ENCODE measurements at regions not wholly inside any gene's neighbourhood (a gene's known extent, or its start where the extent isn't known, plus 50 kb on each side); places are given as distances from the start of the nearest gene placed in this dataset.

DNA sequence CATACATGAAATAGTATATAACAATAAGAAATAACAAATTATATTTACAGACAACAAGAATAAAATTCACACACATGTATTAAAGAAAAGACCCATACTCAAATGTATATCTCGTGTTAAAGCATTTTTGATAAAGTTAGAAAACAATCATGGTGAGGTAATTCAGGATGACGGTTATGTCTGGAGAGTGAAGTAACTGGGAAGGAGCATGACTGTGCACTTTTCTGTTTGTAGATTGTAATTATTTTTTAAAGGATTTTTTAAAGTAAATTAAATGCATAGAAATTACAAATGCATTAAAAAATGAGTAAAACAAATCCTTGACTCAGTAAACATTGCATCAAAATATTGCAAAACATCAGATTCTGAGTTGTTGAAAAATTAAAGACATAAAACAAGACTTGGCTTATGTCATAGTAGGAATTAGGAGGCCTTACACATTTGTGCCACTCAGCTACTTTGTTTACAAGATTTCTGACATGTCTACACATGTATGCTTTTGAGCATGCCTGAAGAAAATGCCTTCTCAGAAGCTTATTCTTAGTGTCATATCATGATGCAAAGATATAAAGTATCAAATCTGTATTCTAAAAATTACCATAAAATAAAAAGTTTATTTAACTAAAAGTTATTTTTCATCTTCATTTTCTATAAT is 1325.1 kb downstream of the SLC16A7 start:
- no peak overlapping the region for H3K27ac ChIP-seq
- no peak overlapping the region for H3K4me3 ChIP-seq
- no peaks in the 10 kb centered on the region for H3K4me1 ChIP-seq
- TF ChIP-seq, protein P1, sequence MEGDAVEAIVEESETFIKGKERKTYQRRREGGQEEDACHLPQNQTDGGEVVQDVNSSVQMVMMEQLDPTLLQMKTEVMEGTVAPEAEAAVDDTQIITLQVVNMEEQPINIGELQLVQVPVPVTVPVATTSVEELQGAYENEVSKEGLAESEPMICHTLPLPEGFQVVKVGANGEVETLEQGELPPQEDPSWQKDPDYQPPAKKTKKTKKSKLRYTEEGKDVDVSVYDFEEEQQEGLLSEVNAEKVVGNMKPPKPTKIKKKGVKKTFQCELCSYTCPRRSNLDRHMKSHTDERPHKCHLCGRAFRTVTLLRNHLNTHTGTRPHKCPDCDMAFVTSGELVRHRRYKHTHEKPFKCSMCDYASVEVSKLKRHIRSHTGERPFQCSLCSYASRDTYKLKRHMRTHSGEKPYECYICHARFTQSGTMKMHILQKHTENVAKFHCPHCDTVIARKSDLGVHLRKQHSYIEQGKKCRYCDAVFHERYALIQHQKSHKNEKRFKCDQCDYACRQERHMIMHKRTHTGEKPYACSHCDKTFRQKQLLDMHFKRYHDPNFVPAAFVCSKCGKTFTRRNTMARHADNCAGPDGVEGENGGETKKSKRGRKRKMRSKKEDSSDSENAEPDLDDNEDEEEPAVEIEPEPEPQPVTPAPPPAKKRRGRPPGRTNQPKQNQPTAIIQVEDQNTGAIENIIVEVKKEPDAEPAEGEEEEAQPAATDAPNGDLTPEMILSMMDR (IDR thresholded peaks at IDR 0.05), result no peak
- TF ChIP-seq EP300 (IDR thresholded peaks at IDR 0.05) (no peak), POLR2A (IDR thresholded peaks at IDR 0.05) (no peak)
- H3K27me3 ChIP-seq, result no peaks in the 10 kb centered on the region
- no peak for DNase-seq (ENCODE audit: low spot score in 2 of 2)
- H3K9me3 ChIP-seq, result no peaks in the 10 kb centered on the region
- H3K36me3 ChIP-seq, result no peaks in the 10 kb centered on the region
- WGBS, 2 donors, result 70 to 79% methylated on average over 2 of the region's 2 CpGs

DNA sequence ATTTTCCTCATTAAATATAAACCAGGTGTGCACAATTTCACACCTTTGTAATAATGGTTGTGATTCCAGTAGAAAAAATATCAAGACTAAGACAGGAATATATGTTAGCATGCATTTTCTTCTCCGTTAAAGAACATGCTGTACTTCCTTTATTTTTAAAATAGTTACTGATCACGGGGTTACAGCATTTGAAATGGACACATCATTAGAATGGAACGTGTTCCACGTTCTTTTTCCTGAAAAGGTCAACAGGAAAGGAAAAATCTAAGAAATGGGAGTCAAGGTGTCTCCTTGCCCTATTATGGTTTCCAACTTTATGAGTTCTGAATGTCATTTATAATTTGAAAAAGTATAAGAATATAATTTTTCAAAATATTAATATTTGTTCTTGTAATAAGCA is 1325.7 kb downstream of the SLC16A7 start:
- TF ChIP-seq EP300 (IDR thresholded peaks at IDR 0.05), result no peak
- H3K36me3 ChIP-seq, result no peaks in the 10 kb centered on the region
- no peaks in the 10 kb centered on the region for H3K27me3 ChIP-seq
- no peaks in the 10 kb centered on the region for H3K4me1 ChIP-seq
- no peaks in the 10 kb centered on the region for H3K9me3 ChIP-seq
- H3K27ac ChIP-seq, result no peak overlapping the region
- H3K4me3 ChIP-seq, result no peak overlapping the region
- WGBS, 2 donors, result 63 to 74% methylated on average over 4 of the region's 4 CpGs
- DNase-seq (ENCODE audit: low spot score in 2 of 2), result no peak

DNA sequence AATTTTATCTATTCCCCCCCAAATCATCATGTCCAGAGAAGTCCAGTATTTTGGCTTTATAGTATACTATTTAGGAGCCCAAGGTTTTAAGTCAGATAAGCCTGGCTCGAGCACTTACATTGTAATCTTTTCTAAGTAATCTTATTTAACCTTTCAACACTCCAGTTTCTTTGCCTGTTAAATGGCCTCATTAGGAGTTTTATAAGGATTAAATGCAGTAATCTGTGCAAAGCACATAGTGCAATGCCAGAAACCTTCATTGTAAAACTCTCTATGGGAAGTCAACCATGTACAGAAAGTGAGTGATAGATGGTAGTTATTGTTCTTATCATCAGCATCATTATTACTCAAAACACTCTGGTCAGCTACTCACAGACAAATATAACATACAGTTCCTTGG is 1330.4 kb downstream of the SLC16A7 start:
- Histone ChIP-seq H3K4me1 (no peaks in the 10 kb centered on the region), H3K27me3 (no peaks in the 10 kb centered on the region), H3K27ac (no peak overlapping the region), H3K9me3 (no peaks in the 10 kb centered on the region), H3K36me3 (no peaks in the 10 kb centered on the region), H3K4me3 (no peak overlapping the region)
- DNase-seq (ENCODE audit: low spot score in 2 of 2), result no peak
- WGBS, 2 donors, result 31 to 41% methylated on average over 1 of the region's 1 CpG
- TF ChIP-seq POLR2A (IDR thresholded peaks at IDR 0.05) (no peak), EP300 (IDR thresholded peaks at IDR 0.05) (no peak)
- TF ChIP-seq, protein P1 (IDR thresholded peaks at IDR 0.05), result no peak

DNA sequence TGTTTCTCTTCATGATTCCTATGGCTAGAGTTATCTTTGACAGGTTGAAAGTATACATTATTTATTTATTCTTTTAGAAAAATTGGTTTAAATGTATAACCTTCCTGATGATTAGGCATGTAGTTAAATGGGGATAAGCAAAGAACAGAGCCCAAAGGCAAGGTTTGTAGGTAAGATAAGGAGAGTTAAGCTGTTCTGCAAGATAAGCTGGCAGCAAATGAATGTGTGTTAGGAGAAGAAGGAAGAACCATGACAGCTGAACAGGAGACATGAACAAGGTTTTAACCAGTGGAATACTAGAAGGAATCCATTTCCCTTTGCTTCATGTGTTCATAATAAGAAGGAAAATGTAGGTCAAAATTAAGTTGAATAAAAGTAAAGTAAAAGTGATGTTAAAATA is 1330.1 kb upstream of the USP15 start:
- no peak for DNase-seq (ENCODE audit: low spot score in 2 of 2)
- no peak overlapping the region for H3K4me3 ChIP-seq
- H3K4me1 ChIP-seq, result no peaks in the 10 kb centered on the region
- no peak overlapping the region for H3K27ac ChIP-seq
- H3K27me3 ChIP-seq, result no peaks in the 10 kb centered on the region
- no peak for TF ChIP-seq EP300 (IDR thresholded peaks at IDR 0.05)
- TF ChIP-seq, protein P1 (IDR thresholded peaks at IDR 0.05), result no peak
- TF ChIP-seq POLR2A (IDR thresholded peaks at IDR 0.05), result no peak
- H3K9me3 ChIP-seq, result peaks cover 0 to 29% (median 4%) of the 10 kb centered on the region in 4 donors
- H3K36me3 ChIP-seq, result no peaks in the 10 kb centered on the region

DNA sequence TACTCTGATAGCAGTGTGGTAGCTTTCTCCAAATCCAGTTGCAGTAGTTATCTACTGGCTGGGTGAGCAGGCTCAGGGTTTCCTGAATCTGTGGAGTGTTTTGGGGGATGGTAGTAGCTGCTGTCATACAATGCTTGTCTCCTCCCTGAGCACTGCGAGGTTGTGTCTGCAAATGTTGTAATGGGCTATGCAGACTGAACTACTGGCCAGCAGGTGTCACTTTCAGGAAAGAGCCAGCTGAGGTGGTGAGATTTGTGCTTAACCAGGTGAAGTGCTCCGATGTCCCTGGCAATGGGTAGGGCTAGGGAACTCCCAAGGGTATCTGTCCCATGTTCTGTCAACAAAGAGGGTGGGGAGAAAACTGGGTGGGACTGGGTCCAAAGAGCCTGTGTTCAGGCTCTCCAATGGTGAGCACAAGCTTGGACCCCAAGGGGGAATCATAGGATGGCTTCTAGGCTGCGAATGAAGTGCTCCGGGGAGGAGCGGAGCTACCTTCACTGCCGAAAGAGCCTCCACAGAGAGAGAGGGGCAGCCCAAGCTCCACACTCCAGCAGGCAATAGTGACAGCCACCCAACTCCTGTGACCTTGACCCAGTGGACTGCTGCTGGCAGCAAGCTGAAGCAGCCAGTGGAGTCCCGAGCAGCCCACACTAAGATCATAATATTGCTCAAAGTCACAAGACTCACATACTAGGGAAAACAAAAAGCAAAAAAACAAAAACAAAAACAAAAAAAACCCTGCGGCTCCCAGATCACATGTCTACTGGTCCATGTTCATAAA is 1324.0 kb upstream of the USP15 start:
- 88 to 94% methylated on average over 8 of the region's 8 CpGs for WGBS, 2 donors
- Histone ChIP-seq H3K36me3 (no peaks in the 10 kb centered on the region), H3K27ac (no peak overlapping the region), H3K9me3 (peaks cover 0 to 43% (median 5%) of the 10 kb centered on the region in 4 donors), H3K4me3 (no peak overlapping the region), H3K4me1 (no peaks in the 10 kb centered on the region), H3K27me3 (no peaks in the 10 kb centered on the region)
- TF ChIP-seq POLR2A (IDR thresholded peaks at IDR 0.05), result no peak
- TF ChIP-seq EP300 (IDR thresholded peaks at IDR 0.05), result no peak
- TF ChIP-seq, protein P1 (IDR thresholded peaks at IDR 0.05), result no peak
- no peak for DNase-seq (ENCODE audit: low spot score in 2 of 2)
